ENCODE measurements at regions not wholly inside any gene's neighbourhood (a gene's known extent, or its start where the extent isn't known, plus 50 kb on each side); places are given as distances from the start of the nearest gene placed in this dataset.
"Not testable (repeated sequence)": the region's sequence is repeated elsewhere in the genome, so short reads cannot be mapped to it uniquely, and the experiment has no call there.

DNA sequence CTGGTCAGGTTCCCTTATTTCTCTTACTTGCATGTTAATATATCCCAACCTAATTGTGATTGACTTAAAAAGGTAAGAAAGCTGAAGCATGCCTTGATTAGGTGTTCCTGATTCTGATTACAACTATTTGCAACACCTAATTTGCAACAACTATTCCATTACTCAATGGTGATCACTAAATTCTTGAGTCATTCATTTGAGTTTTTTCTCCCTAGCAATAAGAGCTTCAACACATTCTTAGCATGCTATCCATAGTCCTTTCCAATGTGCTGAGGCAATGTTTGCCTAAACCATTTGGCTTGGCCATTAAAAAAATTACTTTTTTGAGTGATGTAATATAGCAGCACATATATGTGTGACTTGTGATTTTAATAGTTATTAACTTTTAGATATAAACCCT is 851.4 kb downstream of the TRAM1L1 start:
- Histone ChIP-seq H3K4me3 (no peak overlapping the region), H3K27me3 (no peaks in the 10 kb centered on the region), H3K27ac (replicated peaks in 1 of 4) (no peak overlapping the region), H3K4me1 (no peaks in the 10 kb centered on the region), H3K36me3 (no peaks in the 10 kb centered on the region), H3K9me3 (no peaks in the 10 kb centered on the region)
- no peak for TF ChIP-seq POLR2AphosphoS5 (IDR thresholded peaks at IDR 0.05)
- TF ChIP-seq CTCF (IDR thresholded peaks at IDR 0.05): no peak
- no peak for TF ChIP-seq EP300 (IDR thresholded peaks at IDR 0.05)
- no peak for TF ChIP-seq POLR2A (IDR thresholded peaks at IDR 0.05; ENCODE audit: low read depth)
- intact Hi-C loops (cut with DNase I): no loop called here
- no peak for DNase-seq (ENCODE audit: extremely low spot score)

GRCh38 chr4:116231999-116232398 is 853.4 kb downstream of the TRAM1L1 start:
- H3K9me3 ChIP-seq; H3K27me3 ChIP-seq; H3K4me3 ChIP-seq; H3K27ac ChIP-seq (replicated peaks in 1 of 4); H3K4me1 ChIP-seq; intact Hi-C loops (cut with DNase I); H3K36me3 ChIP-seq; DNase-seq (ENCODE audit: extremely low spot score): not testable (repeated sequence)
- 66% methylated on average over 4 of the region's 4 CpGs for WGBS

DNA sequence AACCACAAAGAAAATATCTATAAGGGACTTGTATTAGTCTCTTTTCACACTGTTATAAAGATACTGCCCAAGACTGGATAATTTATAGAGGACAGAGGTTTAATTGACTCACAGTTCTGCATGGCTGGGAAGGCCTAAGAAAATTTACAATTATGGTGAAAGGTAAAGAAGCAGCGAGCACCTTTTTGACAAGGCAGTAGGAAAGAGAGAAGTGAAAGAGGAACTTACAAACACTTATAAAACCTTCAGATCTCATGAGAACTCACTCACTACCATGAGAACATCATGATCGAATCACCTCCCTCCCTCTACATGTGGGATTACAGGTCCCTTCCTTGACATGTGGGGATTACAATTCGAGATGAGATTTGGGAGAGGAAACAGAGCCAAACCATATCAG is 856.0 kb downstream of the TRAM1L1 start:
- no peak for TF ChIP-seq CTCF (IDR thresholded peaks at IDR 0.05)
- TF ChIP-seq POLR2AphosphoS5 (IDR thresholded peaks at IDR 0.05): no peak
- no peak for TF ChIP-seq EP300 (IDR thresholded peaks at IDR 0.05)
- no peak for TF ChIP-seq POLR2A (IDR thresholded peaks at IDR 0.05; ENCODE audit: low read depth)
- Histone ChIP-seq H3K4me1 (no peaks in the 10 kb centered on the region), H3K27me3 (no peaks in the 10 kb centered on the region), H3K4me3 (no peak overlapping the region), H3K36me3 (no peaks in the 10 kb centered on the region), H3K9me3 (no peaks in the 10 kb centered on the region), H3K27ac (replicated peaks in 1 of 4) (no peak overlapping the region)
- intact Hi-C loops (cut with DNase I): no loop called here
- 88% methylated on average over 3 of the region's 3 CpGs for WGBS
- DNase-seq (ENCODE audit: extremely low spot score): no peak

DNA sequence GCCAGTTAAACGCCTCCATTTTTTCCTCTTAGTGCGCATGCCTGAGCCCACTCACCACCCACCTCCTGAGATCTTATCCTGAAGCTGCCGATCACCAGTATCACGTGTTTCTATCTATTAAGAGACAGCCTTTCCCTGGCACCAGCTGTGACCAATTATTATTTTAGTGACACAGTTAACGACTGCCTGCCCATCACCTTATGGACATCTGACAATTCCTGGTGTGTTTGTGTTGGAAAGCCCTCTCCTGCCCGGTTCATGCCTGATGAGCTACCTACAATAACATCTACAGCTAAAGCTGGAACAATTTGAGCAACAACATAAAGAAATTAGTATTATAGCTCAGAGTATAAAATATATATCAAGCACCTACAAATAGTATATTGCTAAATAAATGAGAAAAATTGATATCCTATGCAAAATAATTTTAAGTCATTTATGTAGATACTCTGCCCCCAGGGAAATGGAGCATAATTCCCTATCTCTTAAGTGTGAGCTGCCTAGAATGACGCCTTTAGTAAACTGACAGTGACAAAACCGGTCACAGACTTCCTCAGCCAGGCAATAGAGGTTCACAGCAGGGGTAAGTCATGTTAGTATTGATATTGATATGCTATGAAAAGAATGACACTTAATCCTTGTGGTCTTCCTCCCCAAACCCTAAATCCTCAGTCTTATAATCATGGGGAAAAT is 862.2 kb downstream of the TRAM1L1 start:
- H3K36me3 ChIP-seq: no peaks in the 10 kb centered on the region
- H3K9me3 ChIP-seq: no peaks in the 10 kb centered on the region
- DNase-seq (ENCODE audit: extremely low spot score): no peak
- TF ChIP-seq CTCF (IDR thresholded peaks at IDR 0.05): no peak
- no peak overlapping the region for H3K4me3 ChIP-seq
- H3K27ac ChIP-seq (replicated peaks in 1 of 4): no peak overlapping the region
- no peaks in the 10 kb centered on the region for H3K27me3 ChIP-seq
- WGBS: 69% methylated on average over 8 of the region's 8 CpGs
- H3K4me1 ChIP-seq: no peaks in the 10 kb centered on the region
- intact Hi-C loops (cut with DNase I): no loop called here

DNA sequence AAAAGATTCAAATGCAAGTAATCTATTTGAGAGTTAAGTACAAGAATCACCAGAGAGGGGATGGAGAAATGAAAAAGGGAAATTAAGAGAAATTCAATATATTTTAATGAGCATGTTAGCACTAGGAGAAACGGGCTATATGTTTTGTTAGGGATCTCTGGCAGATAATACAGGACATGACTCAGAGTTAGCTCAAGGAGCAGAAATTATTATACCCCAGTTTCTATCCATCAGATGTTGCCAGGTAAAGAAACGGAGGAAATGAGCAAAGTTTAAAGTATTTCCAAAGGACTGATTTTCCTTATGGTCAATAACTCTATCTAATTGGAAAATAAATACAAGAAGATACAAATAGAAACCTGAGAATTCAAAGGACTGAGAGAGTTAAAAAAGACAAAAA is 867.6 kb downstream of the TRAM1L1 start:
- intact Hi-C loops (cut with DNase I): no loop called here
- no peaks in the 10 kb centered on the region for H3K9me3 ChIP-seq
- TF ChIP-seq POLR2A (IDR thresholded peaks at IDR 0.05; ENCODE audit: low read depth): no peak
- TF ChIP-seq EP300 (IDR thresholded peaks at IDR 0.05): no peak
- TF ChIP-seq CTCF (IDR thresholded peaks at IDR 0.05): no peak
- TF ChIP-seq POLR2AphosphoS5 (IDR thresholded peaks at IDR 0.05): no peak
- H3K36me3 ChIP-seq: no peaks in the 10 kb centered on the region
- WGBS: 75% methylated on average over 2 of the region's 2 CpGs
- H3K4me1 ChIP-seq: no peaks in the 10 kb centered on the region
- DNase-seq (ENCODE audit: extremely low spot score): no peak
- H3K4me3 ChIP-seq: no peak overlapping the region
- H3K27ac ChIP-seq (replicated peaks in 1 of 4): no peak overlapping the region
- no peaks in the 10 kb centered on the region for H3K27me3 ChIP-seq

Measured in esophagus muscularis mucosa (tissue), 4 donors.